ENCODE measurements at regions not wholly inside any gene's neighbourhood (a gene's known extent, or its start where the extent isn't known, plus 50 kb on each side); places are given as distances from the start of the nearest gene placed in this dataset.

GRCh38 chr15:95087253-95087609 is 855.9 kb downstream of the MCTP2 start:
- no peak for TF ChIP-seq CTCF (IDR thresholded peaks at IDR 0.05; ENCODE audit: low read length)
- no peak for TF ChIP-seq EZH2 (IDR thresholded peaks at IDR 0.05; ENCODE audit: borderline replicate concordance, low read length)
- H3K9me2 ChIP-seq (ENCODE audit: low read depth, low read length): no peaks in the 10 kb centered on the region
- no peaks in the 10 kb centered on the region for H3K4me1 ChIP-seq (ENCODE audit: insufficient read depth, low read length, severe bottlenecking)
- no peaks in the 10 kb centered on the region for H3K27me3 ChIP-seq (ENCODE audit: insufficient read depth, low read length)
- no peaks in the 10 kb centered on the region for H3K36me3 ChIP-seq (ENCODE audit: insufficient read depth, low read length)
- no peaks in the 10 kb centered on the region for H3K79me2 ChIP-seq (ENCODE audit: insufficient read depth, low read length)
- H3K27ac ChIP-seq (ENCODE audit: low read depth, low read length, poor library complexity, severe bottlenecking): no peak overlapping the region
- H2AFZ ChIP-seq (ENCODE audit: low read length): no peak overlapping the region
- no peaks in the 10 kb centered on the region for H3F3A ChIP-seq (ENCODE audit: insufficient read depth, low read length)
- no peak overlapping the region for H3K4me2 ChIP-seq (ENCODE audit: low read length)
- no peaks in the 10 kb centered on the region for H3K9me3 ChIP-seq (ENCODE audit: low read length)
- H3K9ac ChIP-seq (ENCODE audit: low read length): no peak overlapping the region
- no peaks in the 10 kb centered on the region for H4K20me1 ChIP-seq (ENCODE audit: insufficient read depth, low read length)
- H3K4me3 ChIP-seq (ENCODE audit: low read depth, low read length, poor library complexity, severe bottlenecking): no peak overlapping the region

GRCh38 chr15:95091444-95091843 is 860.1 kb downstream of the MCTP2 start:
- Histone ChIP-seq H3K4me2 (ENCODE audit: low read length) (no peak overlapping the region), H3K79me2 (ENCODE audit: insufficient read depth, low read length) (no peaks in the 10 kb centered on the region), H2AFZ (ENCODE audit: low read length) (no peak overlapping the region), H3K36me3 (ENCODE audit: insufficient read depth, low read length) (no peaks in the 10 kb centered on the region), H3F3A (ENCODE audit: insufficient read depth, low read length) (no peaks in the 10 kb centered on the region), H3K4me1 (ENCODE audit: insufficient read depth, low read length, severe bottlenecking) (no peaks in the 10 kb centered on the region), H3K9ac (ENCODE audit: low read length) (no peak overlapping the region), H3K27ac (ENCODE audit: low read depth, low read length, poor library complexity, severe bottlenecking) (no peak overlapping the region), H3K9me2 (ENCODE audit: low read depth, low read length) (no peaks in the 10 kb centered on the region), H3K4me3 (ENCODE audit: low read depth, low read length, poor library complexity, severe bottlenecking) (no peak overlapping the region), H4K20me1 (ENCODE audit: insufficient read depth, low read length) (no peaks in the 10 kb centered on the region), H3K27me3 (ENCODE audit: insufficient read depth, low read length) (no peaks in the 10 kb centered on the region), H3K9me3 (ENCODE audit: low read length) (no peaks in the 10 kb centered on the region)
- TF ChIP-seq EZH2 (IDR thresholded peaks at IDR 0.05; ENCODE audit: borderline replicate concordance, low read length) (no peak), CTCF (IDR thresholded peaks at IDR 0.05; ENCODE audit: low read length) (no peak)

- no peaks in the 10 kb centered on the region for H3K27me3 ChIP-seq (ENCODE audit: insufficient read depth, low read length)
- no peak overlapping the region for H3K4me2 ChIP-seq (ENCODE audit: low read length)
- H3K79me2 ChIP-seq (ENCODE audit: insufficient read depth, low read length): no peaks in the 10 kb centered on the region
- no peak for TF ChIP-seq CTCF (IDR thresholded peaks at IDR 0.05; ENCODE audit: low read length)
- TF ChIP-seq EZH2 (IDR thresholded peaks at IDR 0.05; ENCODE audit: borderline replicate concordance, low read length): no peak
- H4K20me1 ChIP-seq (ENCODE audit: insufficient read depth, low read length): no peaks in the 10 kb centered on the region
- H3K36me3 ChIP-seq (ENCODE audit: insufficient read depth, low read length): no peaks in the 10 kb centered on the region
- H3K27ac ChIP-seq (ENCODE audit: low read depth, low read length, poor library complexity, severe bottlenecking): no peak overlapping the region
- no peaks in the 10 kb centered on the region for H3K4me1 ChIP-seq (ENCODE audit: insufficient read depth, low read length, severe bottlenecking)
- no peak overlapping the region for H3K4me3 ChIP-seq (ENCODE audit: low read depth, low read length, poor library complexity, severe bottlenecking)
- H2AFZ ChIP-seq (ENCODE audit: low read length): no peak overlapping the region
- no peaks in the 10 kb centered on the region for H3K9me3 ChIP-seq (ENCODE audit: low read length)
- H3K9me2 ChIP-seq (ENCODE audit: low read depth, low read length): no peaks in the 10 kb centered on the region
- H3K9ac ChIP-seq (ENCODE audit: low read length): no peak overlapping the region
- H3F3A ChIP-seq (ENCODE audit: insufficient read depth, low read length): no peaks in the 10 kb centered on the region
These were observed 863.9 kb downstream of the MCTP2 start for GRCh38 chr15:95095250-95095649.
